Activated CD4-positive, alpha-beta T cell treated with anti-CD3 and anti-CD28 coated beads, Interleukin-2, Interleukin-6, amounts not matched to agents 100 ng/mL and 50 ng/mL, durations not matched to agents 16 hours and 8 hours (primary cell): ENCODE measurements at regions not wholly inside any gene's neighbourhood (a gene's known extent, or its start where the extent isn't known, plus 50 kb on each side); places are given as distances from the start of the nearest gene placed in this dataset.
"Not testable (repeated sequence)": the region's sequence is repeated elsewhere in the genome, so short reads cannot be mapped to it uniquely, and the experiment has no call there.

Experiments used
- DNase-seq: peaks from one replicate; pipeline ENCODE4 v3.0.0-alpha.2; 2020

GRCh38 chr10:65234261-65234660, 1691.6 kb upstream of the LRRTM3 start:
- DNase-seq = no peak

DNA sequence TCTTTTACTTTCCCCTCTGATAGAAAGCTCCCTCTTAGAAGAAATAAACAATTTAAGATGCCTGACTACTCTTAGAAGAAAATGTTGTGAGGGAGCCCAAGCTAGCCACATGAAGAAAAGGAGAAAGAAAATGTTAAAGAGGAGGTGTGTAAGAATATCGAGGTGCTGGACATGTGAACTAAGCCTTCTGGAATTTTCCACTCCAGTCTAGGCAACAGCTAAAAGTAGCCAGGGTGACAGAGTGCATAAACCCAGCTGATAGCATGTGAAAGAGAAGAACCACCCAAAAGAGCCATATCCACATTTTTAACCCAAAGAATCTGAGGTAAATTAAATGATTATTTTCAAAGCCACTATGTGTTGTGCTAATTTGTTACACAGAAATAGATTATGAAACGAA, 1690.6 kb upstream of the LRRTM3 start:
- no peak for DNase-seq

GRCh38 chr10:65235846-65236245, 1690.0 kb upstream of the LRRTM3 start:
- no peak for DNase-seq

GRCh38 chr10:65265451-65265954, 1660.3 kb upstream of the LRRTM3 start:
- DNase-seq = no peak

GRCh38 chr10:65269551-65269950, 1656.3 kb upstream of the LRRTM3 start:
- not testable (repeated sequence) for DNase-seq

GRCh38 chr10:65270969-65271368, 1654.9 kb upstream of the LRRTM3 start:
- DNase-seq = no peak

DNA sequence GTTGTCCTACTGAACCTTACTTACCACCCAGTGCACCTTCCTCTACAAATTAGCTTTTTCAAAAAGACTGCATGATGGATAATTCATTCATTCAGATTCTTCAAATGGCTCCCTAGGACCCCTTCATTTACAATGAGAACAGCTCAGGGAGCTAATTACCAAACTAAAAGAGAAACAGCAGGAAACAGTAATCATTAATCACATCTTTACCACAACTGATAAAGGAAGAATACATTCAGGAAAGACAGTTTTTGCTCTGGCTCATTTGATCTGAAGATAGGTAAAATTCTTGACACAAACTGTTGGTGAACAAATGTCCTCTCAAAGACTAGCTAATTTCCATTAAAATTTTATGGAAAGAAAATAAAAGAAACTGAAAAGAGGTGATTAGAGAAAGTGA, 1652.7 kb upstream of the LRRTM3 start:
- no peak for DNase-seq

DNA sequence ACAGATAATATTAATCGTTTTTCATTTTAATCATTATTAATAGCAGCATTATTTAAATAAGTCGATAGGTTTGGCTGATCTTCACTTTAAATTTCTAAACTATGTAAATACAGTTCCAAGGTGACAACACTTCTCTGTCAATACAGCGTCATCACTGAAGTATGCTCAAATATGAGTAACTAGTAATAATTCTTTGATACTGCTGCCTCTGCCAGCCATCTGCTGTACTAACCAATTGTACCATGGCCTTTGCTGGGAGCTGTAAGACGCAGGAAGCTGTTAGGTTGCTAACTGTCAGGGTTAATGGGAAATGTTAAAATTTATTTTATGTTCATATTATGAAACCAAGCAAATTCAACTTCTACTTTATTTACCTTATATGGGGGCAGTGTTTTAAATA, 1650.5 kb upstream of the LRRTM3 start:
- no peak for DNase-seq

- DNase-seq = no peak
Observed at GRCh38 chr10:65284495-65285041, 1641.3 kb upstream of the LRRTM3 start.

- DNase-seq = not testable (repeated sequence)
Observed at GRCh38 chr10:65285726-65286125, 1640.1 kb upstream of the LRRTM3 start.

DNA sequence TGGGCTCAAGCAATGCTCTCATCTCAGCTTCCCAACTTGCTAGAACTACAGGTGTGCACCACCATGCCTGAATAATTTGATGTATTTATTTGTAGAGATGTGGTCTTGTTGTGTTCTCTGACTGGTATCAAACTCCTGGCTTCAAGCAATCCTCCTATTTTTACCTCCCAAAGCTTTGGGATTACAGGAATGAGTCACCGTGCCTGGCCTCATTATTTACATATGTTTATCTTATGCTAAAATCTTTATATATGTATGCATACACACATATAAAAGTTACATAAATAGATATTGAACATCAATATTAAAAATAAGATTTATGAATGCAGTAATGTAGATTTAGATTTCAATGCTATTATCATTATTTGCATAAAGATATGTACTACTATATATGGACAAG, 1634.5 kb upstream of the LRRTM3 start:
- no peak for DNase-seq

- no peak for DNase-seq
Observed at GRCh38 chr10:65292551-65292950, 1633.3 kb upstream of the LRRTM3 start.

DNA sequence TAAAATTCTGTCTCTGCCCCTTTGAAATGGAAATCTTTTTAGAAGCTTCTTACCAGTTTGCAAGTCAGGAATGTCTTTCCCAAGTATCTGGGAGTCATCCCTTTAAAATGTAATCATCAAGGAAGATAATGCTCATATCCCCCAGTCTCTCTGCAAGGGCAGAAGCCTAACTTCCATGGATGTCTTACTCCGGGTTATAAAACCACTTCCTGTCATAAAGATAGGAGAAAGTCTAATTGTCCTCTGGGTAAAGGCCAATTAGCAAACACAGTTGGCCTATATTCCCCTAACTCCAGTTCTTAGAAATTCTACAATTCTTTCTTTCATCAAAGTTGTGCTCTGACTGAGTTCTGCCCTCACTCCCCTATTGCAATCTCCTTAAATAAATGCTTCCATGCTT, 1631.5 kb upstream of the LRRTM3 start:
- DNase-seq = no peak

DNA sequence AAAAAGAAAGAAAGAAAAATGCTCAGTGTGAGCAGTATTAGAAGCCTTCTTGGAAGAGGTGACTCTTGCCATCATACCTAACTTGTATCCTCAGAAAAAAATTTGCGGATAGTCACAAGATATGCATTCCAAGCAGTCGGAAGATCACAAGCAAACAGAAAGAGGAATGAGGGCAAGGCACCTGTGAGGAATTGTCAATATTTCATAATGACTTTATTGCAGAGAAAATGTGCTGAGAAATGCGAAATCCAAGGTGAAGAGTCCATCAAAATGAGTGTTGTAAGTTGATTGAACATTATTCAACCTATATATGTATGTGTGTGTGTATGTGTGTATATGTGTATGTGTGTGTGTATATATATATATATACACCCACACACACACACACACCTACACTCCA, 1624.7 kb upstream of the LRRTM3 start:
- no peak for DNase-seq

- no peak for DNase-seq
Observed at GRCh38 chr10:65306201-65306600, 1619.6 kb upstream of the LRRTM3 start.

DNA sequence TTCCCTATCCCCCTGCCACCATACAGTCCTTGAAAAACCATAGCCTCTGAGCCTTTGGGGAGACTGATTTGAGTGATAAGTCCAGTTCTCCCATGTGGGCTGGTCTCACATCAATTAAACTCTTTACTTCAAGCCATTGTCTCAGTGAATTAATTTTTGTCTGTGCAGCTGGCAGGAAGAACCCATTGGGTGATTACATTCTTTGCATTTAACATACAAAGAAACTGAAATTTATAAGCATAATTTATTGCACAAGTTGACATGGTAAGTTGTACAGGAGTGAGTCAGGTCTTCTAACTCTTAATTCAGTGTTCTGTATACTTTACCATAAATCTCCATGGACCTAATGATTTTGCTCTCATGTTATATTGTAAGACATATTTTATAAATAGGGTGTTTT, 1613.0 kb upstream of the LRRTM3 start:
- no peak for DNase-seq

- no peak for DNase-seq
Observed at GRCh38 chr10:65313406-65313805, 1612.4 kb upstream of the LRRTM3 start.

- DNase-seq = no peak
Observed at GRCh38 chr10:65314253-65314652, 1611.6 kb upstream of the LRRTM3 start.

DNA sequence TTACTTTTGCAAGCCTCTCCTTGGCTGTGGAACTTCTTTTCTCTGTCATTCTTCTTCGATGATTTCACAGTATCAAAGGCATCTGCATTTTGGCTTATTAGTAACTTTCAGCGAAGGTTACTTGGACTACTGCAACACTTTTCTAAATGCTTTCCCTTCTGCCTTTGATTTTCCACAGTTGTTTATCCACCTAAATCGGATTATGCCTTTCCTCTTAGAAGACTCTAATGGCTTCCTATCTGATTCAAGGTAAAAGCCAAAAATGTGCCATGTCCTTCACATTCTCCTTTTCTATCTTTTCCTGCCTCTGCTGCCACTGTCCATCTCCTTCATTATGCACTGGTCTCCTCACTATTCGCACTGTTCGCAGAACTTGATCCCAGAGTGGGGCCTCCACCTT, 1606.3 kb upstream of the LRRTM3 start:
- DNase-seq = no peak

DNA sequence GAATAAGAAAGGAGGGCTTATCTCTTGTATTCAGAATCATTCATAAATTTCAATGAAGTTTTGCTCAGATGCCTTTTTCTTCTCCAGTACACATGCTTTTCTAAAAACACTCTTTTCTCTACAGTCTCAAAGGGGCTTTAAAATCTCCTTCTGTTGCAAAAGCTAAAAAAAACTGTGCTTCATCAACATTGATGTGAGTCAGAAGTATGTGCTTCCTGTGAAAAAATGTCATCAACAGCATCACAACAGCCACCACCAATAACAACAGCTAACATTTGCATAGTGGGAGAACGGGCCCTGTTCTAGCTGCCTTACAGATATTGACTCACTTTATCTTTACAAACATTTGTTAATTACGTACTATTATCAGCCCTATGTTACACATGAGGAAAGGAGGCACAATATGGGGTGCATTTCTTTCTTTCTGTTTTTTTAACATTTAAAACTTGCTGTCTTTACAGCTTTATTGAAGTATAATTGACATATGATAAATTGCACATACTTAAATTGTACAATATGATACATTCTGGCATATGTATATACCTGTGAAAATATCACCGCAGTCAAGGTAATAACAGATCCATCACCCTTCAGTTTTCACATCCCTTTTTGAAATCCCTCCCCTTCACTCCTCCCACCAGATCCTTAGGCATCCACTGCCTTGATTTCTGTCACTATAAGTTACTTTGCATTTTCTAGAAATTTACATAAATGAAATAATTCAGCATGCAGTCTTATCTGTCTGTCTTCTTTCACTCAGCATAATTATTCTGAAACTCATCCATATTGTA, 1605.4 kb upstream of the LRRTM3 start:
- DNase-seq = no peak

GRCh38 chr10:65323802-65324201, 1602.0 kb upstream of the LRRTM3 start:
- DNase-seq = no peak

GRCh38 chr10:65325913-65326312, 1599.9 kb upstream of the LRRTM3 start:
- no peak for DNase-seq

- no peak for DNase-seq
Observed at GRCh38 chr10:65328486-65328885, 1597.3 kb upstream of the LRRTM3 start.

GRCh38 chr10:65335311-65335710, 1590.5 kb upstream of the LRRTM3 start:
- DNase-seq = no peak

DNA sequence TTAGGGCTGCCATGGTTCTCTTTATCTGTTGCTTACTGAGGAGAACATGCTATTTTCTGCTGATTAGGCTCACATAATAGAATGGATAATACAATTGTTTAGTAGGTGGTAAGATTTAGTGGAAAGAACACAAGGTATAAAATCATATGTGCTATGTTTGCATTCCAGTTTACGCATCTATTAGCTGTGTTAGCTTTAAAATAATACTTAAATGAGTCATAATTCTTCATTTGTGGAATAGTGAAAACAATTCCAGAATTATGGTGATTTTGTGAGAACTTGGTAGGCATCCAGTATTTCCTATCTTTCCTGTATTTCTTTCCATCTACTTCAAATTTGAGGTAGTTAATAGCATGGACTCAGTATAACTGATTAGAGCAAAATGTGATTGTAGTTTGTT, 1585.5 kb upstream of the LRRTM3 start:
- DNase-seq = no peak
